ENCODE measurements at regions not wholly inside any gene's neighbourhood (a gene's known extent, or its start where the extent isn't known, plus 50 kb on each side); places are given as distances from the start of the nearest gene placed in this dataset.

DNA sequence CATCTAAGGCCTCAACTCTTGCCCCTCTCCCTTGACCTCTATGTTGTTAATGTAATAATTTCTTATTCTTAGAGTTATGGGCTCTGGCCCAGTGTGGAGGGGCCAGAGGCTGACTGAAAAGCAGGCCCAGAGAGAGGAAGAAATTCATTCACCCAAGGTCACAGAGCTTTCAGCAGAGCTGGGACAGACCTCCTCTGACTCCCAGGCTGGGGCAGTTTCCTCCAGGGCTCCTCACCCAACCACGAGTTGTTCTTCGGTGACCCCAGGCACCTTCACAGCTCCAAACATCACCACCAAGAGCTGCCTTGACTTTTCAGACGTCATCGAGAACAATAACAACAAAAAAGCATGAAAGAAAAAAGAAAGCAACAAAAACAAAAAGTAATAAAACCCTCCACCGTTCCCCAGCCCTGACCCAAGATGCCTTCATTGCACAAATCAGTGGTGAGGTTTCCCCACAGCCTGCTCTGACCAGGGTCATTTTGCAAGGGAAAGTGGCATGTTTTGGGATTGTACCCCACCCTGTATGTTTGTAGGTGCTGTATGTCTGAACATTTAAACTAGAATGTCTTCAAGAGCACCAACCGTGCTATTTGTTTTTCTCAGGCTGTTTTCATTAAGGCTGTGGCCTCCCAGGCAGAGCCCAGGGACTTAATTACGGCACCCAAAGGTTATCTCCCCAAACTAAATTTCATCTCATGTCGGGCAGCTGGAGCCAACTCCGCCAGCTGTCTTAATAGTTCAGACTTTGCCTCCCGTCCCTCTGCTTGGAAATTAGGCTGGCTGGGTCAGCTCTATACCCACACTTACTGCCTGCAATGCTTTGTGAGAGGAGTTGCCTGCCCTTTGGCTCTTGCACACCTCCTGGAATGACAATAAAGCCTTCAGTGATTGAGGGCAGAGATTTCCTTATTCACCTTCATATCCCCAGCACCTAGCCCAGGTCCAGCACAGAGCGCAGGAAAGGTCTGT is 173.8 kb downstream of the RPLP1 start:
- TF ChIP-seq, protein P1, sequence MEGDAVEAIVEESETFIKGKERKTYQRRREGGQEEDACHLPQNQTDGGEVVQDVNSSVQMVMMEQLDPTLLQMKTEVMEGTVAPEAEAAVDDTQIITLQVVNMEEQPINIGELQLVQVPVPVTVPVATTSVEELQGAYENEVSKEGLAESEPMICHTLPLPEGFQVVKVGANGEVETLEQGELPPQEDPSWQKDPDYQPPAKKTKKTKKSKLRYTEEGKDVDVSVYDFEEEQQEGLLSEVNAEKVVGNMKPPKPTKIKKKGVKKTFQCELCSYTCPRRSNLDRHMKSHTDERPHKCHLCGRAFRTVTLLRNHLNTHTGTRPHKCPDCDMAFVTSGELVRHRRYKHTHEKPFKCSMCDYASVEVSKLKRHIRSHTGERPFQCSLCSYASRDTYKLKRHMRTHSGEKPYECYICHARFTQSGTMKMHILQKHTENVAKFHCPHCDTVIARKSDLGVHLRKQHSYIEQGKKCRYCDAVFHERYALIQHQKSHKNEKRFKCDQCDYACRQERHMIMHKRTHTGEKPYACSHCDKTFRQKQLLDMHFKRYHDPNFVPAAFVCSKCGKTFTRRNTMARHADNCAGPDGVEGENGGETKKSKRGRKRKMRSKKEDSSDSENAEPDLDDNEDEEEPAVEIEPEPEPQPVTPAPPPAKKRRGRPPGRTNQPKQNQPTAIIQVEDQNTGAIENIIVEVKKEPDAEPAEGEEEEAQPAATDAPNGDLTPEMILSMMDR (IDR thresholded peaks at IDR 0.05) = no peak
- TF ChIP-seq EP300 (IDR thresholded peaks at IDR 0.05; ENCODE audit: borderline replicate concordance in 1 of 2, low read depth in 1 of 2, low read length in 1 of 2) = no peak
- no peak for TF ChIP-seq RAD21 (IDR thresholded peaks at IDR 0.05; ENCODE audit: low read length)
- no peak for TF ChIP-seq RFX5 (IDR thresholded peaks at IDR 0.05; ENCODE audit: low read length)
- TF ChIP-seq YY1 (IDR thresholded peaks at IDR 0.05; ENCODE audit: low read depth) = no peak
- no peak for TF ChIP-seq MAX (IDR thresholded peaks at IDR 0.05; ENCODE audit: low read depth)
- TF ChIP-seq CHD2 (IDR thresholded peaks at IDR 0.05; ENCODE audit: low read length, partially characterized antibody) = no peak
- TF ChIP-seq REST (IDR thresholded peaks at IDR 0.05; ENCODE audit: low read depth, low read length) = no peak
- TF ChIP-seq MXI1 (IDR thresholded peaks at IDR 0.05; ENCODE audit: low read depth, low read length) = no peak
- no peak for TF ChIP-seq POLR2AphosphoS5 (IDR thresholded peaks at IDR 0.05; ENCODE audit: low read depth, low read length)
- TF ChIP-seq, protein P2, sequence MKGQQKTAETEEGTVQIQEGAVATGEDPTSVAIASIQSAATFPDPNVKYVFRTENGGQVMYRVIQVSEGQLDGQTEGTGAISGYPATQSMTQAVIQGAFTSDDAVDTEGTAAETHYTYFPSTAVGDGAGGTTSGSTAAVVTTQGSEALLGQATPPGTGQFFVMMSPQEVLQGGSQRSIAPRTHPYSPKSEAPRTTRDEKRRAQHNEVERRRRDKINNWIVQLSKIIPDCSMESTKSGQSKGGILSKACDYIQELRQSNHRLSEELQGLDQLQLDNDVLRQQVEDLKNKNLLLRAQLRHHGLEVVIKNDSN (IDR thresholded peaks at IDR 0.05; ENCODE audit: borderline replicate concordance, low read depth) = no peak
- TF ChIP-seq EZH2phosphoT487 (IDR thresholded peaks at IDR 0.05; ENCODE audit: borderline replicate concordance, low read depth) = no peak
- TF ChIP-seq TAF1 (IDR thresholded peaks at IDR 0.05; ENCODE audit: borderline replicate concordance, low read depth, low read length) = no peak

Measured in SK-N-SH (cell line).